Liver (tissue), 8 donors: ENCODE measurements at regions not wholly inside any gene's neighbourhood (a gene's known extent, or its start where the extent isn't known, plus 50 kb on each side); places are given as distances from the start of the nearest gene placed in this dataset.

Experiments used
- DNase-seq: peaks from one replicate; pipeline ENCODE4 v3.0.0-alpha.2; 2017; ENCODE audit warnings: low spot score
- H3K27ac ChIP-seq, 2 donors: one replicate each; pipeline ENCODE4 v1.7.0; 2013; ENCODE audit warnings: inconsistent platforms in 2 of 2, low read length in 2 of 2, control low read depth in 1 of 2, low read depth in 1 of 2, mild to moderate bottlenecking in 1 of 2
- H3K27me3 ChIP-seq, 4 donors: one replicate each; pipeline versions ENCODE4 v1.6.1 to v1.7.0; 2013; ENCODE audit warnings: low read length in 3 of 4, inconsistent platforms in 1 of 4, mild to moderate bottlenecking in 1 of 4, moderate library complexity in 1 of 4; ENCODE audit not compliant: control insufficient read depth in 4 of 4, insufficient read depth in 4 of 4
- H3K36me3 ChIP-seq, 4 donors: one replicate each; pipeline versions ENCODE4 v1.6.1 to v1.7.0; 2013; ENCODE audit warnings: low read length in 3 of 4, mild to moderate bottlenecking in 3 of 4, low read depth in 1 of 4, moderate library complexity in 1 of 4; ENCODE audit not compliant: control insufficient read depth in 4 of 4, insufficient read depth in 3 of 4
- H3K4me1 ChIP-seq, 4 donors: one replicate each; pipeline versions ENCODE4 v1.6.1 to v1.7.0; 2013; ENCODE audit warnings: low read length in 3 of 4, mild to moderate bottlenecking in 3 of 4, moderate library complexity in 1 of 4; ENCODE audit not compliant: control insufficient read depth in 4 of 4, insufficient read depth in 4 of 4
- H3K4me3 ChIP-seq, 3 donors: one replicate each; pipeline versions ENCODE4 v1.6.1 to v1.7.0; 2013; ENCODE audit warnings: low read length in 3 of 3, control low read depth in 1 of 3, low read depth in 1 of 3, mild to moderate bottlenecking in 1 of 3
- H3K9ac ChIP-seq, 2 donors: one replicate each; pipeline ENCODE4 v1.7.0; 2013; ENCODE audit warnings: low read length in 2 of 2, mild to moderate bottlenecking in 2 of 2, moderate library complexity in 2 of 2, control low read depth in 1 of 2, low read depth in 1 of 2
- H3K9me3 ChIP-seq, 4 donors: one replicate each; pipeline versions ENCODE4 v1.6.1 to v1.7.0; 2013; ENCODE audit warnings: low read length in 3 of 4; ENCODE audit not compliant: control insufficient read depth in 4 of 4
- ATF3 ChIP-seq: IDR thresholded peaks from 2 replicates; pipeline ENCODE4 v1.6.1; 2016; ENCODE audit warnings: antibody characterized with exemption
- CTCF ChIP-seq: fragments of 150-350 bp; IDR thresholded peaks from 2 replicates; pipeline ENCODE4 v1.5.1; 2017; ENCODE audit warnings: improper control_type of control experiment, low read depth, low read length; ENCODE audit not compliant: missing input control
- EGR1 ChIP-seq, 2 donors: IDR thresholded peaks; 2 replicates each; pipeline ENCODE4 v1.6.1; 2016 to 2018; ENCODE audit warnings: antibody characterized with exemption in 2 of 2, low read depth in 2 of 2
- FOXA1 ChIP-seq: IDR thresholded peaks from 2 replicates; pipeline ENCODE4 v1.6.1; 2016; ENCODE audit warnings: antibody characterized with exemption
- FOXA2 ChIP-seq: IDR thresholded peaks from 2 replicates; pipeline ENCODE4 v1.6.1; 2016; ENCODE audit warnings: antibody characterized with exemption
- GABPA ChIP-seq, 2 donors: IDR thresholded peaks in 1 of 2; conservative IDR thresholded peaks in 1 of 2; 2 replicates each; pipeline ENCODE4 v1.6.1; 2016; ENCODE audit warnings: antibody characterized with exemption in 2 of 2, mild to moderate bottlenecking in 1 of 2, moderate library complexity in 1 of 2
- HNF4A ChIP-seq, 2 donors: conservative IDR thresholded peaks; 2 replicates each; pipeline ENCODE4 v1.6.1; 2016; ENCODE audit warnings: antibody characterized with exemption in 2 of 2, mild to moderate bottlenecking in 2 of 2
- HNF4G ChIP-seq: IDR thresholded peaks from 2 replicates; pipeline ENCODE4 v1.6.1; 2016; ENCODE audit warnings: antibody characterized with exemption
- JUND ChIP-seq, 2 donors: IDR thresholded peaks; 2 replicates each; pipeline ENCODE4 v1.6.1; 2016; ENCODE audit warnings: antibody characterized with exemption in 2 of 2
- MAX ChIP-seq: IDR thresholded peaks from 2 replicates; pipeline ENCODE4 v1.6.1; 2016; ENCODE audit warnings: antibody characterized with exemption
- NR2F2 ChIP-seq: IDR thresholded peaks from 2 replicates; pipeline ENCODE4 v1.6.1; 2016; ENCODE audit warnings: antibody characterized with exemption
- RAD21 ChIP-seq, 2 donors: IDR thresholded peaks; 2 replicates each; pipeline ENCODE4 v1.6.1; 2016; ENCODE audit warnings: antibody characterized with exemption in 2 of 2, mild to moderate bottlenecking in 2 of 2
- REST ChIP-seq: IDR thresholded peaks from 2 replicates; pipeline ENCODE4 v1.6.1; 2016; ENCODE audit warnings: antibody characterized with exemption, mild to moderate bottlenecking
- RXRA ChIP-seq, 2 donors: IDR thresholded peaks; 2 replicates each; pipeline ENCODE4 v1.6.1; 2017 to 2018; ENCODE audit warnings: antibody characterized with exemption in 2 of 2, mild to moderate bottlenecking in 1 of 2
- TAF1 ChIP-seq: conservative IDR thresholded peaks from 2 replicates; pipeline ENCODE4 v1.6.1; 2016; ENCODE audit warnings: antibody characterized with exemption, mild to moderate bottlenecking
- YY1 ChIP-seq: IDR thresholded peaks from 2 replicates; pipeline ENCODE4 v1.6.1; 2016; ENCODE audit warnings: antibody characterized with exemption, mild to moderate bottlenecking
- WGBS: extraction: QIAGEN DNeasy Blood & Tissue Kit; methylation state at CpG from one replicate; pipeline ENCODE4 v1.1.7; 2013; 5-methylcytosine and 5-hydroxymethylcytosine counted together
- donor health status: healthy.
- donor health status: healthy.
- donor health status: healthy.
- donor health status: healthy.
- donor health status: healthy.

GRCh38 chr6:139857143-139857542 lies 482.7 kb upstream of the CITED2 start:
- TF ChIP-seq HNF4A (conservative IDR thresholded peaks at IDR 0.05) (peak; percentile 26 to 32), RXRA (IDR thresholded peaks at IDR 0.05) (no peak), MAX (no peak), NR2F2 (no peak), RAD21 (IDR thresholded peaks at IDR 0.05) (no peak), HNF4G (no peak), FOXA2 (no peak)
- H3K4me3 ChIP-seq = no peak overlapping the region
- no peak overlapping the region for H3K9ac ChIP-seq
- no peaks in the 10 kb centered on the region for H3K9me3 ChIP-seq
- peaks cover 4 to 17% (median 11%) of the 10 kb centered on the region in 4 donors for H3K4me1 ChIP-seq
- H3K27ac ChIP-seq = no peak overlapping the region
- H3K27me3 ChIP-seq = no peaks in the 10 kb centered on the region
- no peaks in the 10 kb centered on the region for H3K36me3 ChIP-seq
- WGBS = 29% methylated on average over 2 of the region's 2 CpGs
- no peak for DNase-seq

- H3K4me1 ChIP-seq = peaks cover 4 to 17% (median 11%) of the 10 kb centered on the region in 4 donors
- DNase-seq = no peak
- no peaks in the 10 kb centered on the region for H3K27me3 ChIP-seq
- WGBS = 63% methylated on average over 1 of the region's 1 CpG
- H3K27ac ChIP-seq = peak overlapping the region in 1 of 2 donors; percentile 19
- TF ChIP-seq NR2F2 (no peak), RAD21 (IDR thresholded peaks at IDR 0.05) (peak in 1 of 2 donors; percentile 37), YY1 (peak; percentile 68), RXRA (IDR thresholded peaks at IDR 0.05) (peak; percentile 9 to 44), HNF4A (conservative IDR thresholded peaks at IDR 0.05) (peak; percentile 50 to 52), REST (peak; percentile 11), JUND (IDR thresholded peaks at IDR 0.05) (no peak)
- H3K4me3 ChIP-seq = no peak overlapping the region
- H3K9me3 ChIP-seq = no peaks in the 10 kb centered on the region
- H3K36me3 ChIP-seq = no peaks in the 10 kb centered on the region
- no peak overlapping the region for H3K9ac ChIP-seq
Observed at GRCh38 chr6:139856562-139856961, 482.1 kb upstream of the CITED2 start.

- Histone ChIP-seq H3K4me1 (peaks cover 4 to 17% (median 11%) of the 10 kb centered on the region in 4 donors), H3K9me3 (no peaks in the 10 kb centered on the region), H3K4me3 (no peak overlapping the region), H3K27ac (peak overlapping the region in 1 of 2 donors; percentile 19), H3K9ac (no peak overlapping the region), H3K36me3 (no peaks in the 10 kb centered on the region), H3K27me3 (no peaks in the 10 kb centered on the region)
- DNase-seq = no peak
- WGBS = 48% methylated on average over 3 of the region's 3 CpGs
- TF ChIP-seq MAX = no peak
- TF ChIP-seq CTCF = no peak
- no peak for TF ChIP-seq HNF4G
- no peak for TF ChIP-seq RAD21 (IDR thresholded peaks at IDR 0.05)
- TF ChIP-seq FOXA2 = no peak
- TF ChIP-seq NR2F2 = no peak
- no peak for TF ChIP-seq YY1
- TF ChIP-seq TAF1 = no peak
- no peak for TF ChIP-seq EGR1 (IDR thresholded peaks at IDR 0.05; ENCODE audit: low read depth in 2 of 2)
- no peak for TF ChIP-seq JUND (IDR thresholded peaks at IDR 0.05)
- no peak for TF ChIP-seq GABPA (IDR thresholded peaks at IDR 0.05 in 1 of 2, conservative IDR thresholded peaks at IDR 0.05 in 1 of 2)
- TF ChIP-seq ATF3 = no peak
- TF ChIP-seq FOXA1 = no peak
- TF ChIP-seq REST = no peak
- no peak for TF ChIP-seq HNF4A (conservative IDR thresholded peaks at IDR 0.05)
Observed at GRCh38 chr6:139855671-139856311, 481.3 kb upstream of the CITED2 start.
